ENCODE measurements at regions not wholly inside any gene's neighbourhood (a gene's known extent, or its start where the extent isn't known, plus 50 kb on each side); places are given as distances from the start of the nearest gene placed in this dataset.

DNA sequence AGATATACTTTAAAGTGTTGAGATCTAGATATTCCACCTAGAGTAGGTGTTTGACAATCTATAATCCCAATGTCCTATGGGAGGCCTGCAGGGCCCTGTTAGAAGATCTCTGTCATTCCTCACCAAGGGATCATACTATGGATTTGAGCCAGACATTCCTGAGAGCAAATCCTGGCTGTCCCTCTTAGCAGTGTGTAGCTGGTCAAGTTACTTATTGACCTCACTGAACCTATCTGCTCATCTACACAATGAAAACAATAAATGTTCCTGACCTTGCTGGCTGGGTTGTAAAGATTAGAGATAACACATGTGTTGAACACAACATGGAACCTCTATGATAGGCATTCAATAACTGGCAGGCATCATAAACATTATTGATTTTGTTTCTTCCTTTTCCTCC is 265.6 kb upstream of the ATP11B start:
- TF ChIP-seq, protein P1, sequence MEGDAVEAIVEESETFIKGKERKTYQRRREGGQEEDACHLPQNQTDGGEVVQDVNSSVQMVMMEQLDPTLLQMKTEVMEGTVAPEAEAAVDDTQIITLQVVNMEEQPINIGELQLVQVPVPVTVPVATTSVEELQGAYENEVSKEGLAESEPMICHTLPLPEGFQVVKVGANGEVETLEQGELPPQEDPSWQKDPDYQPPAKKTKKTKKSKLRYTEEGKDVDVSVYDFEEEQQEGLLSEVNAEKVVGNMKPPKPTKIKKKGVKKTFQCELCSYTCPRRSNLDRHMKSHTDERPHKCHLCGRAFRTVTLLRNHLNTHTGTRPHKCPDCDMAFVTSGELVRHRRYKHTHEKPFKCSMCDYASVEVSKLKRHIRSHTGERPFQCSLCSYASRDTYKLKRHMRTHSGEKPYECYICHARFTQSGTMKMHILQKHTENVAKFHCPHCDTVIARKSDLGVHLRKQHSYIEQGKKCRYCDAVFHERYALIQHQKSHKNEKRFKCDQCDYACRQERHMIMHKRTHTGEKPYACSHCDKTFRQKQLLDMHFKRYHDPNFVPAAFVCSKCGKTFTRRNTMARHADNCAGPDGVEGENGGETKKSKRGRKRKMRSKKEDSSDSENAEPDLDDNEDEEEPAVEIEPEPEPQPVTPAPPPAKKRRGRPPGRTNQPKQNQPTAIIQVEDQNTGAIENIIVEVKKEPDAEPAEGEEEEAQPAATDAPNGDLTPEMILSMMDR (IDR thresholded peaks at IDR 0.05; ENCODE audit: low read length), result no peak
- no peak for TF ChIP-seq EZH2 (IDR thresholded peaks at IDR 0.05; ENCODE audit: borderline replicate concordance, low read length)

Measured in OCI-LY1 (cell line).